HG02642 (cell line): ENCODE measurements at regions not wholly inside any gene's neighbourhood (a gene's known extent, or its start where the extent isn't known, plus 50 kb on each side); places are given as distances from the start of the nearest gene placed in this dataset.
"Not testable (repeated sequence)": the region's sequence is repeated elsewhere in the genome, so short reads cannot be mapped to it uniquely, and the experiment has no call there.

Experiments
- ATAC-seq: cut with Tn5 transposase; IDR thresholded peaks from one replicate; pipeline ENCODE4 v1.9.1; 2021; ENCODE audit warnings: mild to moderate bottlenecking; ENCODE audit not compliant: unreplicated experiment, poor library complexity

DNA sequence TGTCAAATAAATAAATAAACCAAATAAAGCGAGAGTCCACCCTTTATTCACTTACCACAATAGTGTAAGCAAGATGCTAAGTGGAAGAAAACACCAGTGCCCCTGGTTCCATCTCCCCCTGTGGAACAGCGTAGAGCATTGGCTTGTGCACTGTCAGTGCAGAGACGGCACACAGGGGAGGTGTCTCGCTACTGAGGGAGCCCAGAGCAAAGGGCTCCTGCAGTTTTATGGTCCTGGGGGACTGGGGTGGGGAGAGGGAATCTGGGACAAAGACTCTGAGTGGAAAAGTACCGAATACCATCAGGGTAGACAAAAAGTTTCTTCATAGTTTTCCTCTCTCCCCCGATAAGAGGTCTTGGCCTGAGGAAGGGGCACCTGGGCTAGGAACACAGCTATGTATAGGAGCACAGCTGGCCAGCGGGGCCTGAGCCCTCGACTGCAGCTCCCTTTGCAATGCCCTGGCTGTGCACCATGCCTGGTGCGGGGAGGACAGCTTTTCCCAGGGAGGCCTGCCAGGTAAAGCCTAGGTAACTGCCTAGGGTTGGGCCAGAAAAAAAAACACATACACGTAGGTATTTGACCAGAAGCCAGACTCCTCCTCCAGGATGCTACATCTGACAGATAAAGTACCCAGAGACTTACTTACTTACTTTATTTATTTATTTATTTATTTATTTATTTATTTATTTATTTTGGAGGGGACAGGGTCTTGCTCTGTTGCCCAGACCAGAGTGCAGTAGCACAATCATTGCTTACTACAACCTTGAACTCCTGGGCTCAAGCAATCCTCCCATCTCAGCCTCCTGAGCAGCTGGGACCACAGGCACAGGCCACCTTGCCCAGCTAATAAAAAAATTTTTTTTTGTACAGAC lies 88.8 kb upstream of the KIF5B start:
- ATAC-seq, result no peak

DNA sequence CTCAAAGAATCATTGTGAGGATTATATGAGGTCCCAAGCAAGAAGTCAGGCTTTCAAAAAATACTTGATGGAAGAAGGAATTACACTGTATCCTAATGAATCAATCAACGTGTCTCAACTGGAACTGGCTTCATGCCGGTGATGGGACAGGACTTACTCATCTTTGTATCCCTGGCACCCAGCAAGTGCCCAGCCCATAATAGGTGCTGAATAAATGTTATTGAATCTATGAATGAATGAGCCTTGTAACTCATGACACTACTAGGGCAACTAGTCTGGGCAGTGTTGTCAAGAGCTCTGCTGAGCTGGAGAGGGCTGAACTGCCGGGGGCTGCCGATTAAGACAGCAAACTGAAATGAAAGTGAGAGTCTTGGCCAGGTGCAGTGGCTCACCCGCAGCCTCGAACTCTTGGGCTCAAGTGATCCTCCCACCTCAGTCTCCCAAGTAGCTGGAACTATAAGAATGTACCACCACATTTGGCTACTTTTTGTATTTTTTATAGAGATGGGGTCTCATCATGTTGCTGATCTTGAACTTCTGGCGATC lies 87.2 kb upstream of the KIF5B start:
- no peak for ATAC-seq

DNA sequence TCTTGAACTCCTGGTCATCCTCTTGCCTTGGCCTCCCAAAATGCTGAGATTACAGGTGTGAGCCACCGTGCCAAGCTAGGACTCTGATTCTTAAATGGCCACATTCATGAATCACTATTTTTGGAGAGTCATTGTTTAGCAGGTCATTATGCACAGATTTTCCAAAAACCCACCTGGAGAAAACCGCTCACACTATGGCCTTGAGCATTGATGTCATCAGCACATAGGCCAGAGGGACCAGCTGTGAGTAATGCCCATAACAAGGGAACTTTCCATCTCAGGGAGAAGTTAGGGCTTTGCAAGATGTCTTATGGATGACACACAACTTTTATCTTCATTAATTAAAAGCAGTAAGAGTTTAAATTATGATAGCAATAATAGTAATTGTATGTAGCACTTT lies 86.4 kb upstream of the KIF5B start:
- ATAC-seq, result no peak

DNA sequence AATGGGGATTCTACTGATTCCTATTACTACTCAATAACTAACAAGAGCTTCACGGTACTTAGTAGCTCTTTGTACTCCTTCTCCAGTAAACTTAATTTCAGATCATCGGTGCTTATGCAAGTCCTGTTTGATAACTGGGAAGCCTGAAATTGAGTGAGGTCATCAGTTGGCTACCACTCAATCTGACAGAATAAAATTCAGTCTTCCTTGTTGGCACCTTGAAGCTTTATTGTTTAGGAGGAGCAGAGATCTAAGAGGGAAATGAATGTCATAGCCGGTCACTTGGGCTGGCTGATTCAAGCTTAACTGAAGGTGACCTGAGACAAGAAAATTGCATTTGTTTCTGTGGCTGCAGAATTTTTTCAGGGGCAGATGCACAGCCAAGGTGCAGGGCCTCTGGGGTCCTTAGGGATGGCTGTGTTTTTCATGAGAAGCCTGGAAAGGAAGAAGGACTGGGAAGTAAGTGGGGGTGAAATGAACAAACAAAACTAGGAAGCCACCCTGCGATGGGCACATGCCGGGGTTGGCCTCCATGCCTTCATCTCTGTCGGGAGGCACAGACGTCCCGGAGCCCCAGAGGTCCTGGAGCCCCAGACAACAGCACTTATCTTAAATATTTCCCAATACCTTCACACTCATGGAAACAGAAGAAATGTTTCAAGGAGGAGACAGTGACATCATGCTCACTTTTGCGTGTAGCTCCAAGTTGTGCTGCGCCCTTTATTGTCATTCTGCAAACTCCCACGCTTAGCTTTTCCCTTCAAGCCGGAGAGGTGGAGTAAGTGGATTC lies 85.0 kb upstream of the KIF5B start:
- ATAC-seq, result no peak

DNA sequence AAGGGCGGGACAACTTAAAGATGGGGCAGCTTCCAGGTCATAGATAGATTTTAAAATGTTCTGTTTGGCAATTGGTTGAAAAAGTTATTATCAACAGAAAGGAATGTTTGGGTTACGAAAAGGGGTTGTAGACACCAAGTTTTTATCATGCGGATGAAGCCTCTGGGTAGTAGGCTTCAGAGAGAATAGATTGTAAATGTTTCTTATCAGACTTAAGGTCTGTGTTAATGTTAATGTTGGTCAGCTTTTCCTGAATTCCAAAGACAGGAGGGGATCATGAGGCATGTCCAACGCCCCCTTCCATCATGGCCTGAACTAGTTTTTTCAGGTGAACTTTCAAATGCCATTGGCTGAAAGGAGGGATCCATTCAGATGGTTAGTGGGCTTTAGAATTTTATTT lies 84.2 kb upstream of the KIF5B start:
- ATAC-seq, result no peak

DNA sequence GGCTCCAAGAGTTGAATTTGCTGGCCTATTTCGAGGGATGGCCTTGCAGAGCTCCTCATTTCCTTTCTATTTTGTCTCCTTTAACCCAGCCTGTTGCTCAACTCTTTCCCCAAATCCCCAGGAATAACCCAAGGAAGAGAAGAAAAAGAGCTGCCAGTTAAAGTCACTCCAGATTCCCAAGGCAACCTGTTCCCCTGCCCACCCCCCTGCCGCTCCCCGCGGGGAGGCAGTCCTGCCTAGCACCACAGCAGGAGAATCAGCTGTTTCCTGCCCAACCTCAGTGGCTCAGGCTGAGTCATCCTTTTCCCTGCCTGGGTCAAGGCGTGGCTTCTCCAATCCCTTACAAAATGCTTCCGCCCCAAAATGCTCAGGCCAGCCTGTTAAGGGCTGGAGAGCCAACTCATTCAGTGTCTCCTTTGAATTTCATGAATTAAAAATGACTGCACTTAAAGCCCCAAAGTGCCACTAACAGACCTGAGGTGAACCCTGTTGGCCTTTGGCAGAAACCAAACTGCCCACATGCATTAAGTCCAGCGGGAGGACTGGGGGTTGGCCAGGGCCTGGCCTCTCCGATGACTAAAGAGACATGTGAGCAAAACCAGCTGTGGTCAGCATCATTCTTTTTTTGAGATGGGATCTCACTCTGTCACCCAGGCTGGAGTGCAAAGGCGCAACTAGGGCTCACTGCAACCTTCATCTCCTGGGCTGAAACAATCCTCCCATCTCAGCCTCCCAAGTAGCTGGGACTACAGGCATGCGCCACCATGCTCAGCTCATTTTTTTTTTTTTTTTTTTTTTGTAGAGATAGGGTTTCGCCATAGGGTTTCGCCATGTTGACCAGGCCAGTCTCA lies 83.2 kb upstream of the KIF5B start:
- ATAC-seq, result no peak

DNA sequence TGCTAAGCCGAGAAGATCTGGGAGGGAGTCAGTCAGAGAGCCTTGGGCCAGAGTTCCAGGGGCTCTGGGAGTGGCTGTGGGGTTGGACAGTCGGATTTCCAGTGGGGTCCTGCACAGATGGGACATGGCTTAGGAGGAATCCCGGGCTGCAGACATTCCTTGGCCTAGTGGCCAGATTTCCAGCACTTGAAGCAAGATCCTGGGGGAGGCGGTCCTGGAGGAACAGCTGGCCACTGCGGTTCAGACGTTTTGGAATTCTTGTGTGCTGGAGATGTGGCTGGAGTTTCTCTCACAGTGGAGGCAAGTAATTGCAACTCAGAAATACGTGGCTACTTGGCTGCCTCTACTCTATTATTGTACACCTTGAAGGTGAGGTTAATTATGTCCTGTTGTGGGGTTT lies 80.7 kb upstream of the KIF5B start:
- not testable (repeated sequence) for ATAC-seq

DNA sequence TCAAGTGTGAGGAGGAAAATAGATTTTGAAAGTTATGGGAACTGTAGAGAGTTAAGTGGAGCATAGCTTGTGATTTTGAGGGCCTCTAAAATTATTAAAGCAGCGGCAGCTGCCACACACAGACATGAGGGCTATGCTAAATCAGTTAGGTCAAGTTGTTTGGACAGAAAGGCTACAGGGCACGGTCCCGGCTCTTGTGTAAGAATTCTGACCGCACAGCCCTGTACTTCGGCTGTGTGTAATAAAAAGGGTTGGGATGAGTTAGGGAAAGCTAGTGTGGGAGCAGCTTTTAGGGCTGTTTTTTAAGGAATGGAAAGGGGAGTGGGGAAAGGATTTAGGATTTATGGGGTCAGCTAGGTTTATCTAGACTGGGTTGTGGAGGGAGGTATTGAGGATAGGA lies 79.6 kb upstream of the KIF5B start:
- not testable (repeated sequence) for ATAC-seq

DNA sequence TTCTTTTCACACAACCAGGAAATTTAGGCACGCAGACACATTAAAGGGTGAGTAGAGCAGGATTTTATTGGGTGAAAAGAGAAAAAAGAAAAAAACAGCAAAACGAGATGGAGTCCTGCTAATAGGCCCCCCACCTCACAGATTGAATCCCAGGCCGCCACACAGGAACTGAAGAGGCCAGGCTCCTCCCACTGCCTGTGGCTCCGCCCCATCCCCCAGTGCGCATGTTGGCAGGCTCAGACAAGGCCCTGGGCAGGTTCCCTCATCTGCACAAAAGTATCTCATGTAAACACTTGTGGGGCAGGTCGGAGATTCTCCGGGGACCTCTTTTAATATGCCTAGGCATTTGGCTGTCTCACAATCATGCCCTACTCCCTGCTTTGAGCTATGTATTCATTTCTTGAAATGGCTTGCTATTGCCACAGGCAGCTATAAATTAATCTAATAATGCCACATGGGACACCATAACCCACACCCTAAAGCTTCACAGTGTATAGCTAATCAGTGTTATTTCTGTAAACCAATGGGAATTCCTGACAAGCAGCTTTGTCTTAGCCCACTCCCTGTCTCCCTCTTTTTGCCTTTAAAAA lies 76.2 kb upstream of the KIF5B start:
- no peak for ATAC-seq

DNA sequence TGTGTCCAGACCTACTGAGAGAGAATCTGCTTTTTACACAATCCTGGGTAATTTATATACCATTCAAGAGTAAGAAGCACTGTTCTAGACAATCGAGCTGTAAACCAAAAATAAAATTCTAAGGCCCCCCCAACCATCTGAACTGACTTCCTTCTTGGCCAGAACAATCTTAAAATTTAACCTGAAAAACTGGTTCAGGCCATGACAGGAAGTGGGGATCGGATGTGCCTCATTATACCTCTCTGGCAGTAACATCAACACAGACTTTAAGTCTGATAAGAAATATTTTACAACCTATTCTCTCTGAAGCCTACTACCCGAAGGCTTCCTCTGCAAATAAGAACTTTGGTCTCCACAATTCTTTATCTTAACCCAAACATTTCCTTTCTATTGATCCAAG lies 75.2 kb upstream of the KIF5B start:
- no peak for ATAC-seq

DNA sequence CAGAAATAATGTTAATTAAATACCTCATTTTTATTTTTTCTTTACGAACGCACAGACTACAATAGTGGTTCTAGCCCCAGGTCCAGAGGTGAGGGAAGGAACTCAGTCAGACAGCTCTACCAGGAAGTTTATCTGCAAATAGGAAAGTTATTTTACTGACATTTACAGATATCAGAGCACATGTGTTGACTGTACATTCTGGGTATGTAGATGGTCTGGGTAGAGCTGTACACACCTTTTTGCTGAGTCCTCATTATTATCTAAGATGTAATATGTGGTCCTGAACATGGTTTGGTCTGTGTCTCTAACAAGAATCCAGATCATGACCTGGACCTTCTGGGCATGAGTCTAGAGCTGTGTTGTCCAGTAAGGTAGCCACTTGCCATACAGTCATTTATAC lies 74.6 kb upstream of the KIF5B start:
- ATAC-seq, result no peak

DNA sequence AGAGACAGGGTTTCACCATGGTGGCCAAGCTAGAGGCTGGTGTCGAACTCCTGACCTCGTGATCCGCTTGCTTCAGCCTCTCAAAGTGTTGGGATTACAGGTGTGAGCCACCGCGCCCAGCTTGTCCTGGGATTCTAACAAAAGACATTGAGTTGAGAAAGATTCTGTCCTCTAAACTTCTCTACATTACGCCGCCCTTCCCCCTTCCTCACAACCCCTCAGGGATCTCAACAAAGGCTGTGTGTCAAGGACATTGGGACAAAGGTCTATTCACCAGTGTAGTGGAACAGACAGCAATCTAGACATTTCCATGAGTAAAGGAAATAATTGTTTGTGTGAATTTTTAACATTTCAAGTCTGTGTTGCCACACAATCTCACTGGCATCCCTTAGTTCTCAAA lies 68.8 kb upstream of the KIF5B start:
- ATAC-seq, result no peak

DNA sequence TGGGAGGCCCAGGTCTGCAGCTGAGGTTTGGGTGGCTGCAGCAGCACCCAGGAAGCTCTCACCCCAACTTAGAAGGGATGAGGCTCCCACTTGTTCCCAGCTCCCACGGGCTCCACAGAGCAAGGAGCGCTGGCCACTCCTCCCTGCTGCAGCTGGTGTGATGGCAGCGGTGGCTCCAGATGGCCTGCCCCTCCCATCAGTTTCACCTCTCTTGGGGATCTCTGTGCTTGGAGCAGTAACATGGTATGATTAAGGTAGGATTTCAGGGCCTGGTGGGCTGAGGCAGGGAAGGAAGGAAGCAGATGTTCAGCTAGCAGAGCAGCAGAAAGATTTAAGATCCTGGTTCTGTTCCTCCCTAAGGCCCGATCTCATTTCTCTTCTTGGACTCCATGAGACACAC lies 66.8 kb upstream of the KIF5B start:
- no peak for ATAC-seq

DNA sequence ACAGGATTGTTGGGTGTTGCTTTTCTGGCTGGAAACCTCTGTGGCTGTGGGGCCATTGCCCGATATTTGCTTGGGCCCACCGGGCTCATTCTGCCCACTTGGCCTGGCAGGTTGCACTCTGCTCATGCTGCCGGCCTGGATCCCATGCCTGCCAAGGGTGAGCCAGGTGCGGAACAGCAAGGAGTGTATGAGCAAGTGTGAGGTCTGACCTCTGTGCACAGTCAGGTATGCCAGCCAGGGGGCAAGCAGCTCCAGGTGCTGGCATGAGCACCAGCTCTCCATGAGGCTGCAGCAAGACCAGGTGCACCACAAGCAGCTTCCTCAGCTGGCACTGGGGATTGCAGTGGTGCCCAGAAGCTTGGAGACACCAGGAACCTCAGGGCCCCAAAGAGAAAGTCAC lies 65.4 kb upstream of the KIF5B start:
- ATAC-seq, result no peak

DNA sequence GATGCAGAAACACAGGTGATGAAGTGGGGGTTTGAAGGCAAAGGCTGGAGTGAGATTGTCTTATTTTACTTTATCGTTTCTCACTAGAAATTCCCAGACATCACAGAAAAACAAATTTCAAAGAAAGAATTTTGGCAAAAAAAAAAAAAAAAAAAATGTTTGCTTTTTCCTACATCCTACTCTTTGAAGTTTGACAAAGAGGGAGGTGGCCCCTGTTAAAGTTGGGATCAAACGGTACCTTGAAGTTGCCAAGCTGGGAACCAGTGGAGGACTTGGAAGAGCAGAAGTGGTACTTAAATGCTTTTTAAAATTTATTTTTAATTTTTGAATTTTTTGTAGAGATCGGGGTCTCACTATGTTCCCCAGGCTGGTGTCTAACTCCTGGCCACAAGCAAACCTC lies 63.9 kb upstream of the KIF5B start:
- ATAC-seq, result no peak

DNA sequence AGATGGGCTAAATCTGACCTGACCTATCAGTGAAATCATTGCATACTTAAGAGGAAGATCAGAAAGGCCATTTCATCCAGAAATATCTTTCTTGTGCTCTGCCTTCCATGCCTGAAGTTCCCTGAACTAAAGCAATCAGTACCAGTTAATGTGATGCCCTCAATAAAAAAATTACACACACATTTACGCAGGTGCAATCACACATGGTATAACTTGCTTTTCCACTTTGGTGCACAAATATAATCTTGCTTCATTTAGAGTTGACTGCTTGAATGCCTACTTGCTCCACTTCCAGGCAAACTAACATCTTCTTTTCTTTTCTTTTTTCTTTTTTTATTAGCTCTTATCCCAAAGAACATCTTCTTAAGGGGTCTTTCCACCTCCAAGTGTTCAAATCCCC lies 58.3 kb upstream of the KIF5B start:
- ATAC-seq, result no peak

DNA sequence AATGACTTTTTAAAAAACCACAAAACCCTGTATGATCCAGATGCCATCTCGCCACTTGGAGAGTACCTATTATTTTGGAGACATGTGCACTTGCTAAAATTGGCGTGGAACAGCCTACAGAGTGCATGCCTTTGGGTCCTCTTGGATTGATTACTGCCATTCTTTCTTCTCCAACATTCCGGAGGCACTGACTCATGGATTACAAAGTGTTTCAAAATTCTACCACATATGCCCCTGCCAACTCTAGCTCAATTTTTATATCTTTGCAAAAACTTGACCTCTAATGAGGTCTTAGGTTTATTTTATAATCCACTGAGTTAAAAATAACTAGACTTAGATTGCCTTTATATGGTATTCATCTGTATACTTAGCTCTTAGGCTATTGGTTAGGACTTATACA lies 55.8 kb upstream of the KIF5B start:
- ATAC-seq, result no peak

DNA sequence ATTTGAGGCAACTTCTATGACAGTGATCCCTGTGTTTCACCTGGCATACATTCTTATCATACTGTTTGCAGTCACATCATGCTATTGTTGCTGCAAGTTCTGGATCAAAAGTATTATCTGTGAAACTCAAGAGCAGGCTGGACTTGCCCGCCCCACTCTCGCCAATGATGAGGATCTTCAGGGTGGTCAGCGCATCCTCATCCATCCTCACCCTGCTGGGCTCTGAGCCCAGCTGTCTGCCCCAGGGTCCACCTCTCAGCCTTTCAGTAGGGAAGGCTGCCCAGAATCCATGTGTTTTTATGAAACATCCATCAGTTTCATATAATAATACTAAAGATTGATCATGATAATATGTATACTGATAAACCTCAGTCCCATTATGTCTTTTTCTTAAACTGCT lies 55.4 kb upstream of the KIF5B start:
- no peak for ATAC-seq

DNA sequence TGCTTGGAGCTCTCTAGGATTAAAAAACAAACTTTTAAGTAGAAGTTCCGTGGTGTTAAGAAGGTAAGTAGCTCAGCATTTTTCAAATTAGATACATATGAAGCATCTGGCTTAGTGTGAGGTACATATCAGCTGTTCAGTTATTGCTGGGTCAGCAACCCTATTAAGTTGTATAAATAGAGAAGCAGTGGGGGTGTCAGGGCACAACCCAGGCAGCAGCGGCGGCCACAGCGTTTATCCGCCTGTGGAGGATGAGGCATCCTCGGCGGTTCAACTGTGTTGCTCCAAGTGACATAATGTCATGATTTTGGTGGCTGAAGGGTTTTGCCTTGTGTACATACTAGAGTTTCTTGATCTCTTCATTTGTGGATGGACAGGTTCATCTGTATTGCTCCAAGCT lies 54.6 kb upstream of the KIF5B start:
- no peak for ATAC-seq

DNA sequence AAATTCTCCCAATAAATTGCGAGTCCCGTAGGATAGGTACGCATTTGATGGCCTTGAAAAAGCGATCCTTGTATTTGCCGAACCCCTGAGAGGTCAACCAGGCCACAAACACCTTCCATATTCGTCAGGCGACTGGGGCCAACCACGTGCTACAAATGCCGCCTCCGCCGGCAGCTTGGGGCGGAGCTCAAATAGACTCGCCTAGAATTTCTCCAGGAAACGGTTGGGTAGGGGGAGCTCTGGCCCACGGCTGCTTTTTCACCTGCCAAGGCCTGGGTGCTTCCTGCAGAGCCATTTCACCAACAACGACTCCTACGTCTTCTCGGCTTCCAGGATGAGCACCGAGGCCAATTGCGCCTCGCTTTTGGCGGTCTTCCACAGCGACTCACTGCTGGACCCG lies 53.4 kb upstream of the KIF5B start:
- no peak for ATAC-seq
